ENCODE measurements at regions not wholly inside any gene's neighbourhood (a gene's known extent, or its start where the extent isn't known, plus 50 kb on each side); places are given as distances from the start of the nearest gene placed in this dataset.

DNA sequence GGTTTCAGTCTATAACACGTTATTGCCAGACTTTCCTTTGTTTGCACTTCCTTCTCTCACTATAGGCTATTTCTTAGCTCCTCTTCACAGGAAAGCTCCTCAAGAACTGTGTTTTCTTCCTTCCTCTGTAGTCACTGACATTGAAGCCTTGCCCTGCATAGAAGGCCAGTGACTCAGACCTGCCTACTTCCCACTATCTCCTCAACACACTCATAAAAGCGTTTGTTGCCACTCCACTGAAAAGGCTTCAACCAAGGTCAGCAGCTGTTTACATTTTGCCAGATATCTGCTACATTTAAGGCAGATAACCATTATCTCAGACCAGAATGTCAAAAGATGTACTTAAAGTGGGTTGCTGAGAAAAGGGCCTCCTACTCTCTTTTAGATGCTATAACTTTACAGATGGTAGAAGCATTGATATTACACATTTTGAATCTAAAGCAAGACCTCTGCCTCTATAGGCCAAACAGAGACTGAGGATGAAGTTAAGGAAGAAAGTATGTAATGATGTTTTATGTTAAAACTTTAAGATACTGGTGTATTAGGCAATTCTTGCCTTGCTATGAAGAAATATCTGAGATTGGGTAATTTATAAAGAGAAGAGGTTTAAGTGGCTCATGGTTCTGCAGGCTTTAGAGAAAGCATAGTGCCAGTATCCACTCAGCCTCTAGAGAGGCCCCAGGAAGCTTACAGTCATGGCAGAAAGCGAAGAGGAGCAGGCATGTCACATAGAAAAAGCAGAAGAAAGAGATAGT, 233.3 kb upstream of the FLRT2 start:
- H3K27ac ChIP-seq, result no peak overlapping the region
- no peak overlapping the region for H3K4me3 ChIP-seq

DNA sequence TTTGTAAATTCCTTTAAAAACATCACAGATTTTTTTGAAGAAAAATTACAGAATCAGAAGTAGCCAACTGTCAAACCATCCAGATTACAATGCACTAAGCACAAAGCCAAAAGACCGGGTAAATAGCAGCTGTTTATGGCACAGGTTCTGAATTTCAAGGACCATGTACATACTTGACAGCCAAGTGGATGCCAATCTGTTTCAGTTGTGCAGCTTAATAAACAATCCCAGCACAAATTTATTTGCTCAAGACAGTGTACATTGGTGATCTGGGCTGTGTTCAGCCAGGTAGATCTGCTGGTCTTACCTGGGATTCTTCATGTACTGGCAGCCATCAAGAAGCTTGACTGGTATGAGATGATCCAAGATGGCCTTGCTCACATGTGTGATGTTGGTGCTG, 229.8 kb upstream of the FLRT2 start:
- no peak overlapping the region for H3K4me3 ChIP-seq

DNA sequence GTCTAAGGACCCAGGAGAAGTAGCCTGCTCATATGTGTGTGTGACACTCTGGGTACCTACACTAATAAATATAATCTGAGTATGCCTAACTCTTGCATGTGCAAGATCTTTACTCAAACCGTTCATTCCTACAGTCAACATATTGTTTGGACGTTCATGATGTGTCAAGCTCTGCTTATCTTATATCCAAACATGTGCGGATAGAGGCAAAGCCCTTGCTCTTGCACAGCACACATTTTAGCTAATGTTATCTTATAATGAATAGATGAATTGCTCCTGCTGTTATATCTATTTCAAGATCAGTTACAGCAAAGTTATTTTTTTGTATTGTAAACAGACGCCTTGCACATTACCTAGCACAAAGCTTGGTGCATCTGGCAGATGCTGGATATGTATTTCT, 228.4 kb upstream of the FLRT2 start:
- Histone ChIP-seq H3K27ac (no peak overlapping the region), H3K4me3 (no peak overlapping the region)

More for the DNA sequence above, 229.8 kb upstream of the FLRT2 start:
- no peak overlapping the region for H3K27ac ChIP-seq

DNA sequence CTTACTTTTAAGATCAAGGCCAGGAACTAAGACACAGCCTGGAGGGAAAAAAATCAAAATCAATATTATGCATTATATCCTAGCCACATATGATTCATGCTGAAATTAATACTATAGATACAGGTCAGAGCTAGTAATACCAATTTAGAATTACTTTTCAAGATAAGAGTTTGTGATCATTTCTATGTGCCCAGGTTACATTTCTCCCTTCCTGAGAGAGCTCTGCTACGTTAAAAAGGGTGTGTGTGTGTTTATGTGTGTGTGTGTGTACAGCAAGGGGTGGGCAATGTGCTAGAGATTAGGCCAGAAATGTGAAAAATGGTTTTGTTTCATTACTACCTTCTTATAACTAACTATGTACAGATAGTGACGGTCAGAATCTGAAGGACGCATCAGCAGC, 223.9 kb upstream of the FLRT2 start:
- Histone ChIP-seq H3K4me3 (no peak overlapping the region), H3K27ac (no peak overlapping the region)

- Histone ChIP-seq H3K4me3 (no peak overlapping the region), H3K27ac (no peak overlapping the region)
Observed at GRCh38 chr14:85308531-85309300, 221.2 kb upstream of the FLRT2 start.

GRCh38 chr14:85310491-85311272, 219.3 kb upstream of the FLRT2 start:
- Histone ChIP-seq H3K27ac (no peak overlapping the region), H3K4me3 (no peak overlapping the region)

DNA sequence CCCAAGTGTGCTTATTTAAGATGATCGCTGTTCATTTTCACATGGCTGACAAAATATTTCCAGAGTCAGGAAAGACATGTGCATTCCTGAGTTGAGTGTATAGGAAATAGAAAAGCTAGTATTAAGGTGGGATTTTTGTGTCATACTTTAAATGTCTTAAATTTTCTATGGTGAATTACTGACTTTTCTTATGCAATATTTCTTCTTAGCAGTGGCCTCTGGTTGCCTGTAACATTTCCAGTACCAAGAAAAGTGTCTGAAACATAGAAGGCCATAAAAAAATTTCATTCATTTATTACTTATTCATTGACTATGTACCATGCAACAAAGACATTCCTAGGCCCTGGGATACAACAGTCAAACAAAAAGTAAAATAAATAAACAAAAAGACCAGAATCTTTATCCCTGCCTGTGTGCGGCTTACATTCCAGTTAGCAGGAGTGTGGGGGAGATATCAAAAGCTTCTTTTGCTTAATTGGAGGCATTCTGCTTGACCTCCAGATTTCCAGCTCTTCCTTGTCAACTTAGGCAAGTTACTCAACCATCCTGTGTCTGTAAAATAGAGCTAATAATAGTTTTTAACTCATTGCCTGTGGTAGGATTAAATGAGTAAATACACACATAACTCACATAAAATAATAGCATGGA, 216.3 kb upstream of the FLRT2 start:
- Histone ChIP-seq H3K27ac (no peak overlapping the region), H3K4me3 (no peak overlapping the region)

- no peak overlapping the region for H3K27ac ChIP-seq
Observed at GRCh38 chr14:85315290-85315689, 214.7 kb upstream of the FLRT2 start.

GRCh38 chr14:85315733-85316290, 214.1 kb upstream of the FLRT2 start:
- H3K27ac ChIP-seq, result no peak overlapping the region
- H3K4me3 ChIP-seq, result no peak overlapping the region

More at GRCh38 chr14:85315290-85315689, 214.7 kb upstream of the FLRT2 start:
- H3K4me3 ChIP-seq, result no peak overlapping the region

DNA sequence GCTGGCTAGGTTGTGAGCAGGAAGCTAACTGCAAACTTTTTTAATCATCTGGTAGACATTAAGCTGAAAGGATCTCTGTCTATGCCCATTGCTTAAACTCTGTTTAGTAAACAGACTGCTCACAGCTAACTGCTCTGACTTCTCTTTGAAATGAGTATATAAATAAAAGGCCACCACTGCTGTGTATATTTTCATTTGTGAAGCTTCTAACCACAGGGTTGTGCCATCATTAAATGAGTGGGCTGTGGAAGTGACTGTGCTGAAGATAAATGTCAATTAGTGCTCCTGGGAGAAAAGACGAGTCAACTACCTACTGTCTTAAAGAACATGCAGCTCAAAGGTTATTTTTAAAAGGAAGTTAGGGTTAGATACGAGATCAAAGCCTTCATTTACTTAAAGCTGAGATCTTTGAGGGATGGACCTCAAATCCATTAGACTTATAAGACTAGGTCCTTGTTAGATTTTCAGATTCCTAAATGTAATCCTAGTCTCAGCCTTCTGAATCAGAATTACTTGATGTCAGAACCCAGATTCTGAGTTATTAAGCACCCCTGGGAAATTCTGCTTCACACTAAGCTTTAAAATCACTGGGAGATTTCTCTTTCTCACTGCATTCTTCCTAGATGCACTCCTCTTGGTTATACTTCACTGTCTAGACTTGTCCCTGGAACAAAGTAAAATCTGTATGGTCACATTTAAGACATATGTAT, 213.1 kb upstream of the FLRT2 start:
- H3K27ac ChIP-seq, result peak overlapping the region in 1 of 21 experiments; percentile 68
- no peak overlapping the region for H3K4me3 ChIP-seq

DNA sequence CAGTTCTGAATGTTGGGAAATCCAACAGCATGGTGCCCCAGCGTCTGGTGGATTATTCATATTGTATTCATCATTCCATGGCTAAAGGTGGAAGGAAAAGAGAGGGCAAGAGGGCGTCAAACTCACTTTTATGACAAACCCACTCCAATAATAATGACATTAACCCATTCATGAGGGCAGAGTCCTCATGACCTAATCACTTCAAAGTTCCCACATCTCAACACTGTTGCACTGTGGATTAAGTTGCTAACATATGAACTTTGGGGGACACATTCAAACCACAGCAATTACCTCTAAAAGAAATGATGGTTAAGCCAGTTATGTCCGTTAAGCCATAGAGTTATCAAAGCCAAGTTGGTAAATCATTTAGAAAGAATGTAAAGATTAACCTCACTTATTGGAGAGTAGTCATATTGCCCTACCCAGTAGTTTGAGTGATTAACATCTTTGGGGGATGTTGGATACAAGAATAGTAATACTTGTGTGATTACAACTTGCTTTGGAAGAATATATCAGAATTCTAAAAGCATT, 212.4 kb upstream of the FLRT2 start:
- no peak overlapping the region for H3K4me3 ChIP-seq
- H3K27ac ChIP-seq, result peak overlapping the region in 1 of 21 experiments; percentile 68

GRCh38 chr14:85319101-85319500, 210.8 kb upstream of the FLRT2 start:
- Histone ChIP-seq H3K4me3 (no peak overlapping the region), H3K27ac (no peak overlapping the region)

DNA sequence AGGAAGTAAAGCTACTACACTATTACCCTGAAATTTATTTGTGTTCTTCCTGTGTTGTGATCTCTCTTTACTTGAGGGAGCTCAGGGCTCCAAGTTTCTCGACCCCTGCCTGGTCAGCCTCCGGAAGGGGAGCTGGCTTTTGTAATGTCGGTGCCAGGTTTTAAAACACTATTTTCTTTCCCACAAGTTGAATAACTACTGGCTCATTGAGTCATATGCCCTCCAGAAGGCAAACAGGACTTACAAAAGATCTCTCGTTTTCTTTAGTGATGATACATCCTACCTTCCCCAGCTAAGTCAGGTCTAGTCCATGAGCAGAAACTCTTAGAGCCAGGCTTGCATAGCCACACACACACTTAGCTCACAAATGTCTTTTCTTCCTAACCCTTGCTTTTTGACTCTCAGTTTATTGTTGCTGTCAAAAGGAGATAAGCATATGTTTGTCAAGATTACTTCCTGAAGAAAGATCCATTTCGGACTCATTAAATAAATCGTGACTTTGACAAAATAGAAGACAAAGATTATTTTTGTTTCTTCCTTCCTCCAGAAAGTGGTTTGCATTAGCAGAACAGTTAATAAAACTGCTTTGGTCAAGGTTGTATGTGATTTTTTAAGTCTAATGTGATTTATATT, 209.8 kb upstream of the FLRT2 start:
- Histone ChIP-seq H3K4me3 (no peak overlapping the region), H3K27ac (peak overlapping the region in 1 of 21 experiments; percentile 42)

GRCh38 chr14:85325134-85326017, 204.6 kb upstream of the FLRT2 start:
- Histone ChIP-seq H3K27ac (no peak overlapping the region), H3K4me3 (no peak overlapping the region)

DNA sequence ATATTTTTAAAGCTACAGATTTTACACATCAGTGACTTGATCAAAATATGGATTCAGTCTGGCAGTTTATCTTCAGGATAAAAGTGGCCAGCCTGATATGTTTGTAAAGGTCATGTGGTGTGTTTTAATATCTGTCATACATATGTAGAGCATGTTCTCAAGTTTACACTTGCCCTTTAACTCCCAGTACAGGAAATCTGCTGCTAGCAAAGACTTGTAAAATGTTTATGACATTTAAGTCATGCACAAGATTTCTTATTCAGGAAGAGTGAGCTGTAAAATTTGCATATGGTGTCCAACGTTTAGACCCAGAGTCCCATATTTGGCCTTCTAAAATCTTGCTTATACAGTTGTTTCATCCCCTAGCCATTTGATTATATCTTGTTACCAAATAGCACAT, 197.5 kb upstream of the FLRT2 start:
- Histone ChIP-seq H3K27ac (no peak overlapping the region), H3K4me3 (no peak overlapping the region)

- Histone ChIP-seq H3K4me3 (no peak overlapping the region), H3K27ac (no peak overlapping the region)
Observed at GRCh38 chr14:85333313-85333712, 196.6 kb upstream of the FLRT2 start.

DNA sequence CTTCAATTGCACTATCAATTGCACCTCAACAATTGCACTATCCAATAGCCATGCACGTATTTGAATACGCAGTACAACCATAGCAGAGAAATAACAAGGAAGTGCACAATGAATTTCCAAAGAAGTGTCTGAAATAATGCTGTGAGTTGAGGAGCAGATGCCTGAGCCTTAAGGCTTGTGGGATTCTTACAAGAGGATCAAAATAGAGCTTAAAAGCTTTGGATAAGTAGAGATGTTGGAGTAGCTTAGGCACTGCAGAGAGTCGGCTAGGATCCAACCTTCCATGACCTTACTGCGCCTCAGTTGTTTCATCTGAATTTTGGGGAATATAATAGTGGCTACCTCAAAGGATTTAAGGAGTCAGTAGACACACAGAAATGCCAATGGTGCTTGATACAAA, 196.1 kb upstream of the FLRT2 start:
- no peak overlapping the region for H3K4me3 ChIP-seq
- no peak overlapping the region for H3K27ac ChIP-seq
